Tibial nerve (tissue), 4 donors: ENCODE measurements at regions not wholly inside any gene's neighbourhood (a gene's known extent, or its start where the extent isn't known, plus 50 kb on each side); places are given as distances from the start of the nearest gene placed in this dataset.

ENCODE experiments used
- CTCF ChIP-seq, 5 experiments: fragments of 200-600 bp in 3 of 5; fragments of 450-650 bp in 2 of 5; sonication (generic) in 3 of 5; IDR thresholded peaks; one replicate each; pipeline ENCODE4 v1.5.1; 2016 to 2019; ENCODE audit warnings: antibody characterized with exemption in 5 of 5, mild to moderate bottlenecking in 3 of 5, moderate library complexity in 2 of 5
- EP300 ChIP-seq, 2 donors: sonication (generic); formaldehyde crosslinking; IDR thresholded peaks; one replicate each; pipeline ENCODE4 v1.6.1; 2017; ENCODE audit warnings: antibody characterized with exemption in 2 of 2, mild to moderate bottlenecking in 1 of 2
- POLR2A ChIP-seq, 2 donors: fragments of 450-650 bp; IDR thresholded peaks; one replicate each; pipeline ENCODE4 v1.6.1; 2017; ENCODE audit warnings: antibody characterized with exemption in 2 of 2, mild to moderate bottlenecking in 2 of 2, moderate library complexity in 2 of 2

- TF ChIP-seq POLR2A (IDR thresholded peaks at IDR 0.05) (no peak), CTCF (IDR thresholded peaks at IDR 0.05) (no peak), EP300 (IDR thresholded peaks at IDR 0.05) (no peak)
Observed at GRCh38 chr5:91611746-91612145, 228.6 kb upstream of the ARRDC3 start.
